Fibroblast of lung (primary cell): ENCODE measurements at regions not wholly inside any gene's neighbourhood (a gene's known extent, or its start where the extent isn't known, plus 50 kb on each side); places are given as distances from the start of the nearest gene placed in this dataset.

ENCODE experiments used
- DNase-seq, 2 donors: peaks; one replicate each; pipeline versions ENCODE4 v3.0.0 to v3.0.0-alpha.2; 2010; ENCODE audit warnings: low read depth in 2 of 2
- H2AFZ ChIP-seq: 2 replicates; pipeline ENCODE4 v1.5.1; 2012; ENCODE audit warnings: low read length, control low read depth, inconsistent platforms
- H3K27ac ChIP-seq: 2 replicates; pipeline ENCODE4 v1.5.1; 2011; ENCODE audit warnings: low read length, control low read depth; ENCODE audit not compliant: insufficient read depth
- H3K27me3 ChIP-seq: 2 replicates; pipeline ENCODE4 v1.5.1; 2011; ENCODE audit warnings: mild to moderate bottlenecking, low read length; ENCODE audit not compliant: control insufficient read depth, insufficient read depth
- H3K36me3 ChIP-seq: 2 replicates; pipeline ENCODE4 v1.5.1; 2011; ENCODE audit warnings: low read length; ENCODE audit not compliant: control insufficient read depth, insufficient read depth
- H3K4me1 ChIP-seq: 2 replicates; pipeline ENCODE4 v1.5.1; 2011; ENCODE audit warnings: low read length; ENCODE audit not compliant: control insufficient read depth, insufficient read depth; ENCODE audit errors: extremely low read depth
- H3K4me2 ChIP-seq: 2 replicates; pipeline ENCODE4 v1.5.1; 2011; ENCODE audit warnings: low read length, control low read depth; ENCODE audit not compliant: insufficient read depth; ENCODE audit errors: extremely low read depth
- H3K4me3 ChIP-seq, 4 experiments: fragments of 200-600 bp in 1 of 4; sonication (generic) in 1 of 4; replicated peaks in 1 of 4; 2 replicates each; pipeline ENCODE4 v1.5.1; 2011 to 2016; ENCODE audit warnings: low read length in 4 of 4, low read depth in 3 of 4, mild to moderate bottlenecking in 3 of 4, control low read depth in 2 of 4, inconsistent platforms in 1 of 4, mixed read lengths in 1 of 4; ENCODE audit not compliant: insufficient read depth in 1 of 4; ENCODE audit errors: control extremely low read depth in 1 of 4
- H3K79me2 ChIP-seq: 2 replicates; pipeline ENCODE4 v1.5.1; 2012; ENCODE audit warnings: mild to moderate bottlenecking, low read length, inconsistent platforms; ENCODE audit not compliant: control insufficient read depth, insufficient read depth
- H3K9ac ChIP-seq: 2 replicates; pipeline ENCODE4 v1.5.1; 2011; ENCODE audit warnings: mild to moderate bottlenecking, low read length, control low read depth; ENCODE audit not compliant: insufficient read depth
- H3K9me3 ChIP-seq: 2 replicates; pipeline ENCODE4 v1.5.1; 2012; ENCODE audit warnings: low read depth, low read length; ENCODE audit not compliant: control insufficient read depth, insufficient read depth
- H4K20me1 ChIP-seq: 2 replicates; pipeline ENCODE4 v1.5.1; 2011; ENCODE audit warnings: low read length; ENCODE audit not compliant: control insufficient read depth, insufficient read depth; ENCODE audit errors: extremely low read depth
- EZH2 ChIP-seq: IDR thresholded peaks from 2 replicates; pipeline ENCODE4 v1.5.1; 2012; ENCODE audit warnings: low read length, control low read depth, mild to moderate bottlenecking; ENCODE audit errors: missing control alignments
- TF ChIP-seq, protein P1 (sequence below), 2 donors: IDR thresholded peaks in 1 of 2; conservative IDR thresholded peaks in 1 of 2; 1 replicate in 1 of 2; 2 replicates in 1 of 2; pipeline ENCODE4 v1.5.1; 2011 to 2012; ENCODE audit warnings: low read length in 2 of 2, control low read depth in 1 of 2, inconsistent platforms in 1 of 2, low read depth in 1 of 2, mild to moderate bottlenecking in 1 of 2

DNA sequence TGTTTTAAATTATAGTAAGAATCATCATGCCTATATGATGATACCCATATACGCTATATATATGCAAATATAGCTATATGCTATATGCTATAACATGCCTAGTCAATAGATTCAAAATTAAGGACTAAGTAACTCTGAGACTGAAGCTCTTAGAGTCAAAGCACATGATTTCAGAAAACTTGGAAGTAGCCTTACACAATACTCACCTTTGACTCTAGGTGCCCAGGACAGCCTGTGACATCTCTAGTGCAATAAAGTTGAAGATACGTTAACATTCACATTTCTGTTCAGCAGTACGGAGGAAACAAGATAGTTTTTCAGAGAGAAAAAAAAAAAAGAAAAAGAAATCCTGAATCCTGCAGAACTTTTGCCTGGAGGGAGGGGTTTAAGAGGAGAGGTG is 149.7 kb upstream of the PIK3C3 start:
- no peak overlapping the region for H3K27ac ChIP-seq
- no peaks in the 10 kb centered on the region for H3K9me3 ChIP-seq
- H3K4me1 ChIP-seq: no peaks in the 10 kb centered on the region
- no peak overlapping the region for H2AFZ ChIP-seq
- no peaks in the 10 kb centered on the region for H3K36me3 ChIP-seq
- H4K20me1 ChIP-seq: no peaks in the 10 kb centered on the region
- TF ChIP-seq EZH2: no peak
- TF ChIP-seq, protein P1, sequence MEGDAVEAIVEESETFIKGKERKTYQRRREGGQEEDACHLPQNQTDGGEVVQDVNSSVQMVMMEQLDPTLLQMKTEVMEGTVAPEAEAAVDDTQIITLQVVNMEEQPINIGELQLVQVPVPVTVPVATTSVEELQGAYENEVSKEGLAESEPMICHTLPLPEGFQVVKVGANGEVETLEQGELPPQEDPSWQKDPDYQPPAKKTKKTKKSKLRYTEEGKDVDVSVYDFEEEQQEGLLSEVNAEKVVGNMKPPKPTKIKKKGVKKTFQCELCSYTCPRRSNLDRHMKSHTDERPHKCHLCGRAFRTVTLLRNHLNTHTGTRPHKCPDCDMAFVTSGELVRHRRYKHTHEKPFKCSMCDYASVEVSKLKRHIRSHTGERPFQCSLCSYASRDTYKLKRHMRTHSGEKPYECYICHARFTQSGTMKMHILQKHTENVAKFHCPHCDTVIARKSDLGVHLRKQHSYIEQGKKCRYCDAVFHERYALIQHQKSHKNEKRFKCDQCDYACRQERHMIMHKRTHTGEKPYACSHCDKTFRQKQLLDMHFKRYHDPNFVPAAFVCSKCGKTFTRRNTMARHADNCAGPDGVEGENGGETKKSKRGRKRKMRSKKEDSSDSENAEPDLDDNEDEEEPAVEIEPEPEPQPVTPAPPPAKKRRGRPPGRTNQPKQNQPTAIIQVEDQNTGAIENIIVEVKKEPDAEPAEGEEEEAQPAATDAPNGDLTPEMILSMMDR (conservative IDR thresholded peaks at IDR 0.05 in 1 of 2, IDR thresholded peaks at IDR 0.05 in 1 of 2; ENCODE audit: low read depth in 1 of 2, low read length in 2 of 2): no peak
- no peak overlapping the region for H3K4me3 ChIP-seq
- no peak overlapping the region for H3K4me2 ChIP-seq
- no peak overlapping the region for H3K9ac ChIP-seq
- H3K79me2 ChIP-seq: no peaks in the 10 kb centered on the region
- DNase-seq: no peak
- no peaks in the 10 kb centered on the region for H3K27me3 ChIP-seq

DNA sequence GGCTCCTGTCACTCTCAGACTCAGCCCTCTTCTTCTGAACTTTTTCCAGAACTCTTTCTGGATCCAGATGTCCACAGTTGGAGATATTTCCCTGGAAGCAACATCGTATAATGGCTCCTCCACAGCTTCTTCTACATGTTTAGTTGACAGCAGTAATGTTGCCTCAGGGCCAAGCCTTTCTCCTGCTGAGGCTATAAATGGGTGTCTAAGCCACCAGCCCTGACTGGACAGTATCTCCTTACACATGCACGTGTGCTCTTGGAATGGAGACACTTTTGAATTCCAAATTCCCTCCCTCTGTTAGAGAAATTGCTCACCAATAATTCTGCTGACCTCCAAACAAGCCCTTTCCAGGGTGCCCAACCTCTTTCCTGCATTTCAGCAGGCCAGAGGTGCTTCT is 156.2 kb upstream of the PIK3C3 start:
- Histone ChIP-seq H3K27ac (no peak overlapping the region), H3K36me3 (no peaks in the 10 kb centered on the region), H4K20me1 (no peaks in the 10 kb centered on the region), H3K4me3 (no peak overlapping the region), H3K79me2 (no peaks in the 10 kb centered on the region), H3K9me3 (no peaks in the 10 kb centered on the region), H3K9ac (no peak overlapping the region), H3K4me1 (no peaks in the 10 kb centered on the region), H3K27me3 (no peaks in the 10 kb centered on the region), H3K4me2 (no peak overlapping the region), H2AFZ (no peak overlapping the region)
- no peak for DNase-seq
- TF ChIP-seq, protein P1 (conservative IDR thresholded peaks at IDR 0.05 in 1 of 2, IDR thresholded peaks at IDR 0.05 in 1 of 2; ENCODE audit: low read depth in 1 of 2, low read length in 2 of 2): no peak
- no peak for TF ChIP-seq EZH2

DNA sequence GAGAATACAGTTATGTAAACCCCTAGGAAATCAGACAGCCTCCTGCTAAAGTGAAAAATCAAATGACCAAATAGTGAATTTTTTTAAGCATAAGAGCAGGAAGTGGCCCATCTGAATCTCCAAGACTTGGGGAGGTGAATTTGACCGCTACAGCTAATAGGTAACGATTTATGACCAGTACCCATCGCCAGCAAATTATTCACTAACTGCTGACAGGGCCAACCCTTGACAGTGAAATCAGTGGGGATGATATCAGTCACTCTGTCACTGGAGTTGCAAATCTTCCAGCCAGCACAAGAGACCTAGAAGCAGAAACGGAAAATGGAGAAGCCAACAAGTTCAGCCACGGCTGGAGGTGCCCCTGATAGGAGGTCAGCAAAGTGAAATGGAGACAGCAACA is 164.3 kb upstream of the PIK3C3 start:
- no peaks in the 10 kb centered on the region for H3K36me3 ChIP-seq
- no peaks in the 10 kb centered on the region for H4K20me1 ChIP-seq
- no peak overlapping the region for H2AFZ ChIP-seq
- no peak overlapping the region for H3K9ac ChIP-seq
- H3K79me2 ChIP-seq: no peaks in the 10 kb centered on the region
- H3K4me1 ChIP-seq: no peaks in the 10 kb centered on the region
- no peak overlapping the region for H3K4me2 ChIP-seq
- H3K27me3 ChIP-seq: no peaks in the 10 kb centered on the region
- no peak for DNase-seq
- no peaks in the 10 kb centered on the region for H3K9me3 ChIP-seq
- no peak overlapping the region for H3K4me3 ChIP-seq
- H3K27ac ChIP-seq: no peak overlapping the region
- TF ChIP-seq, protein P1 (conservative IDR thresholded peaks at IDR 0.05 in 1 of 2, IDR thresholded peaks at IDR 0.05 in 1 of 2; ENCODE audit: low read depth in 1 of 2, low read length in 2 of 2): no peak
- TF ChIP-seq EZH2: no peak
